MCF 10A (cell line): ENCODE measurements at regions not wholly inside any gene's neighbourhood (a gene's known extent, or its start where the extent isn't known, plus 50 kb on each side); places are given as distances from the start of the nearest gene placed in this dataset.
"Not testable (repeated sequence)": the region's sequence is repeated elsewhere in the genome, so short reads cannot be mapped to it uniquely, and the experiment has no call there.

Experiments used
- BruUV-seq: library from RNA; stranded (reverse); fragments of 400-500 nt; replicated peaks from 2 replicates; lab custom pipeline; 2021; lab: Mats Ljungman, UMichigan
- CTCF ChIA-PET: fragments of 300-600 bp; sonication (Branson Sonifier 250); formaldehyde crosslinking; extraction: SDS; loops from one replicate; lab custom pipeline; 2021; ENCODE audit warnings: antibody characterized with exemption, inconsistent platforms; lab: Yijun Ruan, JAX
- POLR2A ChIA-PET: fragments of 300-600, 350-650 bp; sonication (Branson Sonifier 250); formaldehyde crosslinking; extraction: SDS; loops from one replicate; lab custom pipeline; 2020; ENCODE audit warnings: antibody characterized with exemption, inconsistent platforms; lab: Yijun Ruan, JAX
- DNase-seq: peaks from one replicate; pipeline ENCODE4 v3.0.0-alpha.2; 2018; ENCODE audit not compliant: unreplicated experiment
- H3K27ac Mint-ChIP-seq: one replicate; pipeline ENCODE4 v1.8.0; 2022; ENCODE audit warnings: mild to moderate bottlenecking, low read depth, mixed read lengths; ENCODE audit not compliant: unreplicated experiment
- H3K27me3 Mint-ChIP-seq: one replicate; pipeline ENCODE4 v1.8.0; 2022; ENCODE audit warnings: mixed read lengths; ENCODE audit not compliant: insufficient read depth, unreplicated experiment
- H3K36me3 Mint-ChIP-seq: one replicate; pipeline ENCODE4 v1.8.0; 2022; ENCODE audit warnings: mild to moderate bottlenecking, moderate library complexity, mixed read lengths; ENCODE audit not compliant: insufficient read depth, unreplicated experiment
- H3K4me1 Mint-ChIP-seq: one replicate; pipeline ENCODE4 v1.8.0; 2022; ENCODE audit warnings: mixed read lengths; ENCODE audit not compliant: insufficient read depth, unreplicated experiment
- H3K4me3 Mint-ChIP-seq: one replicate; pipeline ENCODE4 v1.8.0; 2022; ENCODE audit warnings: mild to moderate bottlenecking, moderate library complexity, mixed read lengths; ENCODE audit not compliant: unreplicated experiment
- H3K9me3 Mint-ChIP-seq: one replicate; pipeline ENCODE4 v1.8.0; 2022; ENCODE audit warnings: mixed read lengths; ENCODE audit not compliant: unreplicated experiment
- intact Hi-C: fragments of 100-400 bp; cut with micrococcal nuclease; formaldehyde crosslinking; loops from 2 replicates; pipeline ENCODE4 v1.14.1; 2022

DNA sequence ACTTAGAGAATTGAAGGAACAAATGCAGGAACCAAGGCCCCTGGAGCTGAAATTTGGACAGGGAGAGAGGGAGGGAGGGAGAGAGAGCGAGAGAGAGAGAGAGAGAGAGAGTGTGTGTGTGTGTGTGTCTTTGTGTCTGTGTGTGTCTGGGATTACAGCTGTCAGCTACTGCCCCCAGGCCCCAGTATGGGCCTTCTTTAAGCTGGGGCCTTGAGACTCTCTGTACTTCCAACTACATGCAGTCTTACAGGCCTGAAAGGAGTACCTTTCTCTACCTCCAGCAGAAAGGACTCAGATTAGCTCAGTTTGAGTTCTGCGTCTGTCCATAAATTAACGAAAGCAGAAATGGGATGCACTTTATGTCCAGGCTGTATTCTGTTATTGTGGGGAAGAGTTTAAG is 153.2 kb downstream of the KBTBD2 start:
- H3K27me3 Mint-ChIP-seq, CTCF ChIA-PET, H3K4me3 Mint-ChIP-seq, H3K4me1 Mint-ChIP-seq, intact Hi-C loops, H3K9me3 Mint-ChIP-seq, H3K36me3 Mint-ChIP-seq, H3K27ac Mint-ChIP-seq, POLR2A ChIA-PET, BruUV-seq, DNase-seq: not testable (repeated sequence)

DNA sequence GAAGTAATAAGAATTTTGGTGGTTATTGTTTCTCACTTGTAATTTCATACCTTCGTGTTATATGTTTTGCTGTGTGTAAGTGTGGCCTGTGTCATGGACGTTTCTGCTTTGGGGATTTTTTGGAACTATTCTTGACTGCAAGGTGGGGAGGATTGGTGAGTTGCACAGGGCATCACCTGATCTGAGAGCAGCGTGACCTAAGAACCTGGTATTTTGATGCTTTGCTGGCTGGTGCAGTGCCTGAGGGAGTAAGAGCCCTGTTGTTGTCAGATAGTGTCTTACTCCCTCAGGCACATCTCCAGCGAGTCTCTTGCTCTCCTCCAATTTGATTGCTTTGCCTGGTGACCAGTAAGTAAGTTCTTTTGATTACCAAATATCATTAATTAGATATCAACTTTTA is 158.8 kb downstream of the KBTBD2 start:
- H3K4me1 Mint-ChIP-seq, H3K27me3 Mint-ChIP-seq, intact Hi-C loops, H3K36me3 Mint-ChIP-seq, BruUV-seq, CTCF ChIA-PET, H3K4me3 Mint-ChIP-seq, H3K9me3 Mint-ChIP-seq, H3K27ac Mint-ChIP-seq, DNase-seq: not testable (repeated sequence)
- POLR2A ChIA-PET, result interaction anchor here (0.6 kb wide), 1 partner anchor 377 kb away, joined by 5 read pairs; no protein-coding TSS in a partner anchor

DNA sequence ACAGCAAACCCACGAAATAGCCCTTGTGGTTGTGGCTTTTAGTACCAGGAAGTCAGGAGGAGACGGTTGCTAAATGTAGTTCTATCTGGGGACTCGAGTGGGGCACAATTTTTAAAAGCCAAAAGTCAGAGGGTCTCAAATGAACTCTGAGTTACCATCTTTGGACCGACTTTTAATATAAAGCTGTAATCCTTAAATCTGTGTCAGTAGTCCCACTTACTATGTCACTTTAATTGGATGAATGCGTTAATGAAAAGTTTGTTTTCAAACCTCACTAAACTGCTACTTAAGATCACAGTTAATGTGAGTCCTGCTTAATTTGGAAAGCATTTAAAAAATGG is 162.3 kb downstream of the KBTBD2 start:
- H3K9me3 Mint-ChIP-seq, H3K27ac Mint-ChIP-seq, H3K36me3 Mint-ChIP-seq, H3K4me1 Mint-ChIP-seq, BruUV-seq, H3K27me3 Mint-ChIP-seq, DNase-seq: not testable (repeated sequence)
- intact Hi-C loops, result loop anchor here (2.0 kb wide), 1 partner anchor 239 kb away; the partner anchor contains the start of gene LSM5
- ChIA-PET CTCF (interaction anchor here (0.6 kb wide), 1 partner anchor 71 kb away, joined by 3 read pairs; no protein-coding TSS in a partner anchor), POLR2A (interaction anchor here (1.2 kb wide), 1 partner anchor 163 kb away, joined by 3 read pairs; no protein-coding TSS in a partner anchor)
- peak overlapping the region; percentile 76 for H3K4me3 Mint-ChIP-seq

DNA sequence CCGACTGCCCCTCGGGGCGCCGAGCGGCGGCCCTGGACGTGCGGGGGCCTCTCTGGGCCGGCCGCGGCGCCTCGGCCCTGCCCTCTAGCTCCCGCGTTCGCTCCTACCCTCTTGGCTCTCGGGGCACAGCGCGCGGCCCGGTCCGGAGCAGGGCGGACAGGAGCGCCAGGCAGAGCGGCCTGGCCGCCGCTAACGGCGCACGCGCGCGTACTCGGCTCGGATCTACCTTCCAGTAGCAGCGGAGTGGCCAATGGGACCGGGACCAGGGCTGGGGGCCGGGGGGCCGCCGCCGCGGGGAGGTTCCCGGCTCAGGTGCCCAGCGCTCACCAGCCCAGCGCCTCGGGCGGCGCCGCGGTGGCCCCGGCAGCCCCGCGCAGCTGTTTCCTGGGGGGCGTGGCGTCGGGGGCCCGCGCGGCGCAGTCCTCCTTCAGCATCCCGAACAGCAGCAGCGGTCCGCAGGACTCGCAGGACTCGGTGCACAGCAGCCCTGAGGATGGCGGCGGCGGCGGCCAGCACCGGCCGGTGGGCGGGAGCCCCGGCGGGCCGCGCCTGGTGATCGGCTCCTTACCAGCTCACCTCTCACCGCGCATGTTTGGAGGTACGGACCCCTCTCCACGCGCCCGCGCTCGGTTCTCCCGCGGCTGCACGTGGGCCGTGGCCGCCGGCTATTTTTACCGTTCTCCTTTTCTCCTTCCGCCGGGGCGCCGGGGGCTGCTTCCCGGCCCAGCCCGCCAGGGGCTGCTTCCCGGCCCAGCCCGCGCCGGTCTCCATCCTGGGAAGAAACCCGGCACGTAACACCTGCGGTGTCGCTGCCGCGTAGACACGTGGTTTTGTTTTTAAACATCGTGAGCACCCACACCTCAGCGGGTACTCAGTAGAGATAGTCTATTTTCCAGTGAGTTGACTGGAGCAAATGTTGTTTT is 162.9 kb downstream of the KBTBD2 start:
- BruUV-seq, H3K4me1 Mint-ChIP-seq, H3K36me3 Mint-ChIP-seq, H3K27me3 Mint-ChIP-seq, H3K9me3 Mint-ChIP-seq, H3K27ac Mint-ChIP-seq: not testable (repeated sequence)
- intact Hi-C loops, result loop anchor here (2.0 kb wide), 1 partner anchor 238 kb away; the partner anchor contains the start of gene LSM5
- ChIA-PET POLR2A (interaction anchor here (1.1 to 1.3 kb wide), 2 partner anchors 35 to 229 kb away, joined by 3 to 5 read pairs; partner anchors contain the start of gene FKBP9), CTCF (interaction anchor here (0.6 kb wide), 1 partner anchor 70 kb away, joined by 3 read pairs; no protein-coding TSS in a partner anchor)
- H3K4me3 Mint-ChIP-seq, result peak overlapping the region; percentile 76
- peak; percentile 49 for DNase-seq

DNA sequence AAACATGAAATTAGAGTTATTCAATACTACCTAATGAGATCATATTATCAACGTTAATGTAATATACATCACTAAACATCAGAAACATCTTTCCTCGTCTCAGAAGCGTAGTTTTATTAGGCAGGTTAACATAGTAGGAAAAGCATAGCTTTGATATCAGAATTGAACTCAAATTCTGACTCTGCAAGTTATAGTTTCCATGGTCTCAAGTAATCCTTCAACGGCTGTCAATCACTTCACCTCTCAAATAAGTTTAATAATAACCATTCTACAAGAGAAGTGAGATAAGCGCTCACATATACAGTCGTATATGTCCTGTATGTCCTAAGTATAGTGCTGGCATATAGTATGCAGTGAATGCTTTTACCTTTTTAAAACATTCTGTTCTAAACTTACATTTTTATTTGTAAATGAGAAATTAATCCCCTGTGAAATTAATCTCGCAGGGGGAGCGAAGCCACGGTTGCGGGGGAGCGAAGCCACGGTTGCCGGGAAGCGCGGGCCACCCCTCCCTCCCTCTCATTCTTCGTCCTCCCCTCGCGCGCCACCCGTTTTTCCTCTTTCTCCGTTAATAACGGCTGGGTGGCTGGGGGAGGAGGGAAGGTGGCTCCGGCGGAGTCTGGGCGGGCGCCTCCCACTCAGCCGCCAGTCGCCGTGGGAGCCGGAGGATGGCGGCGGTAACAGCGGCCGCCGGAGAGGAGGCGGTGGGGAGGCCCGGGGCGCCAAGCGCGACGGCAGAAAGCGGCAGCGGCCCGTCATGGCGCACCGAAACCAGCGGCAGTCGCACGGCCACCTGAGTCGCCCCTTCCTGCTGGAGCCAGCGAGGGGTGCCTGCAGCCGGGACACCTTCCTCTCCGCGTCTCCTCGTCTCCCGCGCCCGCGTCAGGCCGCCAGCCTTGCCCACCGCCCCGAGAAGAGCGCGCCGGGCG is 163.8 kb downstream of the KBTBD2 start:
- POLR2A ChIA-PET, result interaction anchor here (1.1 to 1.3 kb wide), 2 partner anchors 35 to 230 kb away, joined by 3 to 5 read pairs; partner anchors contain the start of gene FKBP9
- H3K9me3 Mint-ChIP-seq, CTCF ChIA-PET, H3K36me3 Mint-ChIP-seq, H3K27me3 Mint-ChIP-seq, H3K4me1 Mint-ChIP-seq: not testable (repeated sequence)
- DNase-seq, result peak; percentile 48
- intact Hi-C loops, result loop anchor here (2.0 kb wide), 1 partner anchor 237 kb away; the partner anchor contains the start of gene LSM5
- peak overlapping the region; percentile 73 for H3K27ac Mint-ChIP-seq
- BruUV-seq, result TSS peak; percentile 39
- H3K4me3 Mint-ChIP-seq, result peak overlapping the region; percentile 76

DNA sequence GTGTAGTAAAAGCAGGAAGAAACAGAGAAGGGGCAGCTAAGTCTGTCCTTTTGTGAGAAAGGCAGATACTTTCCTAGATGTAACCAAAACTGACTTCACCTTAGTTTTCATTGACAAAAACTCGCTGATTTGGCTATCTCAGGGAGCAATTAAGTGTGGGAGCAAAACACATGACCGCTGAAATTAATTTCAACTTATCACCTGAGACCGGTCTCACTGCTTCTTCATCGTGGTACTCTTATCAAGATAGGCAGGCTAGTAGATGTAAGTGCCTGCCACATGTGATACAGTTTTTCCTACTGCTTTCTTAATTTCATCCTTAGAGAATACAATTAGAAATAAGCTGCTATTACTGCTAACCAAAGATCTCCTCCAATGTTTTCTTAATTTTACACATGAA is 168.7 kb downstream of the KBTBD2 start:
- BruUV-seq, POLR2A ChIA-PET, CTCF ChIA-PET, H3K27ac Mint-ChIP-seq, intact Hi-C loops, H3K27me3 Mint-ChIP-seq, H3K4me3 Mint-ChIP-seq, DNase-seq, H3K4me1 Mint-ChIP-seq, H3K9me3 Mint-ChIP-seq: not testable (repeated sequence)
- peaks cover 12% of the 10 kb centered on the region for H3K36me3 Mint-ChIP-seq
